ENCODE measurements at regions not wholly inside any gene's neighbourhood (a gene's known extent, or its start where the extent isn't known, plus 50 kb on each side); places are given as distances from the start of the nearest gene placed in this dataset.

GRCh38 chr17:33848433-33848832 is 406.7 kb upstream of the CCL2 start:
- H3K36me3 ChIP-seq (ENCODE audit: control insufficient read depth, insufficient read depth, low read length) = no peaks in the 10 kb centered on the region
- H2AFZ ChIP-seq (ENCODE audit: low read length) = no peak overlapping the region
- no peaks in the 10 kb centered on the region for H3K4me1 ChIP-seq (ENCODE audit: control insufficient read depth, extremely low read depth, insufficient read depth, low read length)
- TF ChIP-seq EZH2 (IDR thresholded peaks at IDR 0.05; ENCODE audit: low read length, missing control alignments) = no peak
- TF ChIP-seq CTCF (conservative IDR thresholded peaks at IDR 0.05 in 1 of 2, IDR thresholded peaks at IDR 0.05 in 1 of 2; ENCODE audit: low read depth in 1 of 2, low read length in 2 of 2) = no peak
- H3K27me3 ChIP-seq (ENCODE audit: control insufficient read depth, insufficient read depth, low read length) = no peaks in the 10 kb centered on the region
- no peak overlapping the region for H3K4me2 ChIP-seq (ENCODE audit: extremely low read depth, insufficient read depth, low read length)
- no peak overlapping the region for H3K27ac ChIP-seq (ENCODE audit: insufficient read depth, low read length)
- H4K20me1 ChIP-seq (ENCODE audit: control insufficient read depth, extremely low read depth, insufficient read depth, low read length) = no peaks in the 10 kb centered on the region
- no peaks in the 10 kb centered on the region for H3K9me3 ChIP-seq (ENCODE audit: control insufficient read depth, insufficient read depth, low read depth, low read length)
- H3K4me3 ChIP-seq (replicated peaks in 1 of 4; ENCODE audit: control extremely low read depth in 1 of 4, insufficient read depth in 1 of 4, low read depth in 3 of 4, low read length in 4 of 4) = no peak overlapping the region
- no peak for DNase-seq (ENCODE audit: low read depth in 2 of 2)
- no peaks in the 10 kb centered on the region for H3K79me2 ChIP-seq (ENCODE audit: control insufficient read depth, insufficient read depth, low read length)
- H3K9ac ChIP-seq (ENCODE audit: insufficient read depth, low read length) = no peak overlapping the region

- Histone ChIP-seq H3K9ac (ENCODE audit: insufficient read depth, low read length) (no peak overlapping the region), H2AFZ (ENCODE audit: low read length) (no peak overlapping the region), H3K79me2 (ENCODE audit: control insufficient read depth, insufficient read depth, low read length) (no peaks in the 10 kb centered on the region), H3K4me2 (ENCODE audit: extremely low read depth, insufficient read depth, low read length) (no peak overlapping the region), H3K36me3 (ENCODE audit: control insufficient read depth, insufficient read depth, low read length) (no peaks in the 10 kb centered on the region), H3K4me1 (ENCODE audit: control insufficient read depth, extremely low read depth, insufficient read depth, low read length) (no peaks in the 10 kb centered on the region), H3K27ac (ENCODE audit: insufficient read depth, low read length) (no peak overlapping the region), H3K27me3 (ENCODE audit: control insufficient read depth, insufficient read depth, low read length) (no peaks in the 10 kb centered on the region), H4K20me1 (ENCODE audit: control insufficient read depth, extremely low read depth, insufficient read depth, low read length) (no peaks in the 10 kb centered on the region), H3K4me3 (replicated peaks in 1 of 4; ENCODE audit: control extremely low read depth in 1 of 4, insufficient read depth in 1 of 4, low read depth in 3 of 4, low read length in 4 of 4) (no peak overlapping the region), H3K9me3 (ENCODE audit: control insufficient read depth, insufficient read depth, low read depth, low read length) (no peaks in the 10 kb centered on the region)
- DNase-seq (ENCODE audit: low read depth in 2 of 2) = peak in 1 of 2 donors; percentile 62
- no peak for TF ChIP-seq EZH2 (IDR thresholded peaks at IDR 0.05; ENCODE audit: low read length, missing control alignments)
- TF ChIP-seq CTCF (conservative IDR thresholded peaks at IDR 0.05 in 1 of 2, IDR thresholded peaks at IDR 0.05 in 1 of 2; ENCODE audit: low read depth in 1 of 2, low read length in 2 of 2) = no peak
Observed at GRCh38 chr17:33854596-33854995, 400.5 kb upstream of the CCL2 start.

- H3K79me2 ChIP-seq (ENCODE audit: control insufficient read depth, insufficient read depth, low read length) = no peaks in the 10 kb centered on the region
- H4K20me1 ChIP-seq (ENCODE audit: control insufficient read depth, extremely low read depth, insufficient read depth, low read length) = no peaks in the 10 kb centered on the region
- TF ChIP-seq CTCF (conservative IDR thresholded peaks at IDR 0.05 in 1 of 2, IDR thresholded peaks at IDR 0.05 in 1 of 2; ENCODE audit: low read depth in 1 of 2, low read length in 2 of 2) = no peak
- no peak for TF ChIP-seq EZH2 (IDR thresholded peaks at IDR 0.05; ENCODE audit: low read length, missing control alignments)
- no peaks in the 10 kb centered on the region for H3K9me3 ChIP-seq (ENCODE audit: control insufficient read depth, insufficient read depth, low read depth, low read length)
- H3K27me3 ChIP-seq (ENCODE audit: control insufficient read depth, insufficient read depth, low read length) = no peaks in the 10 kb centered on the region
- H3K4me1 ChIP-seq (ENCODE audit: control insufficient read depth, extremely low read depth, insufficient read depth, low read length) = no peaks in the 10 kb centered on the region
- DNase-seq (ENCODE audit: low read depth in 2 of 2) = no peak
- H3K36me3 ChIP-seq (ENCODE audit: control insufficient read depth, insufficient read depth, low read length) = no peaks in the 10 kb centered on the region
- no peak overlapping the region for H3K27ac ChIP-seq (ENCODE audit: insufficient read depth, low read length)
- no peak overlapping the region for H3K9ac ChIP-seq (ENCODE audit: insufficient read depth, low read length)
- H3K4me3 ChIP-seq (replicated peaks in 1 of 4; ENCODE audit: control extremely low read depth in 1 of 4, insufficient read depth in 1 of 4, low read depth in 3 of 4, low read length in 4 of 4) = no peak overlapping the region
- H2AFZ ChIP-seq (ENCODE audit: low read length) = no peak overlapping the region
- no peak overlapping the region for H3K4me2 ChIP-seq (ENCODE audit: extremely low read depth, insufficient read depth, low read length)
Observed at GRCh38 chr17:33858121-33858520, 397.0 kb upstream of the CCL2 start.

Data from fibroblast of lung (primary cell).